GM18520 (cell line): ENCODE measurements at regions not wholly inside any gene's neighbourhood (a gene's known extent, or its start where the extent isn't known, plus 50 kb on each side); places are given as distances from the start of the nearest gene placed in this dataset.
"Not testable (repeated sequence)": the region's sequence is repeated elsewhere in the genome, so short reads cannot be mapped to it uniquely, and the experiment has no call there.

Source experiments
- ATAC-seq: cut with Tn5 transposase; IDR thresholded peaks from one replicate; pipeline ENCODE4 v1.9.1; 2021; ENCODE audit not compliant: unreplicated experiment

GRCh38 chrX:138945219-138945618 is 233.7 kb upstream of the FGF13 start:
- no peak for ATAC-seq

GRCh38 chrX:138939038-138939437 is 227.5 kb upstream of the FGF13 start:
- ATAC-seq, result no peak

- no peak for ATAC-seq
Observed at GRCh38 chrX:138938003-138938402, 226.5 kb upstream of the FGF13 start.

DNA sequence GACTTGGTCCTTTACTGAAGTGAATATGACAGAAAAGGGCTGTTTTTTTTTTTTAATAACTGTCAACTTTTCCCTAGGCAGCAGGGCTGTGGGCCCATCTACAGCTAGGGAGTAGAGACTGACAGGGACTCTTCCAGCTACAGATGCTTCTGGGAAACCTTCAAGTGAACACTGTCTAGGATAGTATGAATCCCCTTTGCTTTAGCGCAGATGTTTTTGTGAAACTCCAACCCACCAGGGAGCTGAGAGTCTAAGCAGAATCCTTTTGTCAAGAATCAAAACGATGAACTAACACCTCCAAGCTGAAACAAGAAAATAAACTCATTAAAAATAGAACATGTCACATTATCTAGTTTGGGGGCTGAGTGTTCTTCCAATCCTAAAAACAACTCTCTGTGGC is 219.7 kb upstream of the FGF13 start:
- no peak for ATAC-seq

DNA sequence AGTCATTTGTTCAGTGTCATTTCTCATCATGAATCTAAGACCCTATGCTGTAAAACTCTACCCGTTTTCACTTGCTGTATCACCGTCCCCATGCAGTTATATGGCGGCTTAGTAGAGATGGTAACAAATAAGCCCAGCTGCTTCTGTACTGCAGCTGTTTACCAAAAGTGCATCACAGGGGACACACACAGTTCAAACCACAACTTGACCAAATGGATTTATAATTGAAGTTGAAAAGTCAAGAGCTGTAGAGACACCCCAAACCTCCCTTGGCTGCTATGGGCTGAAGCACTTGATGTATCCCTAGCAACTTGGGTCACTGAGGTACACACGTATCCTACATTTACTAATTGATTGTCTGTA is 219.0 kb upstream of the FGF13 start:
- no peak for ATAC-seq

DNA sequence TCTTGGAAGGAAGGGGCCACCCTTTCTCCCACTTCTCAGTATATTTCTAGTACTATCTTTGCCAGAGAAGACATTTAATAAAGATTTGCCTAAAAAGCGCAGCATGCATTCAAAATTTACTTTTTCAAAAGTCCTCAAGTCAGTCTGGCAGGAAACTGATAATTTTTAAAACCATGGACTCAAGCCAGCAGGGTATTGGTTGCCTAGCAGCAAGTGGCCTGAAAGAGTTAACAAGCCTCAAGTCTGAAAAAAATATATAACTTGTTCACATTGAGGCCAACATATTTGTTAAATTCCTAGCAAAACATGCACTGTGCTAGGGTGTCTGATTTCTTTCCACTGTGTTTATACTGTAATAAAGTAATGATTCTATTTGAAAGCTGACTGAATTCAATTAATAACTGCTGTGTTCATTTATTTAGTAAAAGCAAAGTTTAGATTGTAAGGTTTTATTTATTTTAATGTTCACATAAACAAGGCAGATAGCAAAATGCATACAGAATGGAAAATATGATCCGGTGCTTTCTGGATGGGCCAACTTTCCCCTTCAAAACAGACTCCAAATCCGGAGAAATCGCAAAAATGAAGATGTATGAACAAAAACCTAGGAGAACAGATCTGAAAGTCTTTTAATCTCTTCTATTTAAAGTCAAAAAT is 218.5 kb upstream of the FGF13 start:
- ATAC-seq, result no peak

- no peak for ATAC-seq
Observed at GRCh38 chrX:138928737-138929459, 217.4 kb upstream of the FGF13 start.

- no peak for ATAC-seq
Observed at GRCh38 chrX:138925330-138925729, 213.8 kb upstream of the FGF13 start.

- no peak for ATAC-seq
Observed at GRCh38 chrX:138923805-138924204, 212.3 kb upstream of the FGF13 start.

DNA sequence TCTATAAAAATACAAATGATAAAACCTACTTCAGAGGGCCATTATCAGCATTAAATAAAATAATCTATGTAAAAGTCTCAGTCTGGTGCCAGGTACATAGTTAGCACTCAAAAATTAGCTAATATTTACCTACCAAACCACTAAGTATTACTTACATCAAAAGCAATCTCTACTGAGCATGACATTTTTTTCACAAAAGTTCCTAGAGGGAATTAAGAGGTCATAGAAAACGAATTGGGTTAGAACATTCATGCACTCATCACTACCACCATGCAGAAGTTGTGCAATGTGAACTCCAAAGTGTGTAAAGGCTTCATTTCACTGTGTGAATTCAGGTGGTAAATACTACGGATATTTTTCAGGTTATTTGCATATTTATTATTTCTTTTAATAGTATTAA is 209.5 kb upstream of the FGF13 start:
- no peak for ATAC-seq

DNA sequence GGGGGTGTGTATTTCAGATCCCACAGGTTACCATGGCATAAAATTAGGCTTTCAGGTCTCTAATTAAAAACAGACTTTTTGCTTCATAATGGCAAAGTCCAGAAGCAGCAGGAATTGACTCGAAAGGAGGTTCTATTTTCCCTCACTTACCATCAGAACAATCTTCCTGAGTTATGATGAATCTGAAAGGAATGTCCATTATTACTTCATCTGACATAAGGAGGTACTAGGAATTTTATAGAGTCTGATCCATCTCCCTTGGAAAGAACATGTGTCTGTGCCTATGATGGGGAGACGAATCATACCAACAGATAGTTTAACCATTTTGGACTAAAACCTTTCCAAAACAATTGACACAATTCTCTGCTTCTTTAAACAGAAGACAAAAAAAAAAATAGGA is 206.3 kb upstream of the FGF13 start:
- no peak for ATAC-seq

GRCh38 chrX:138914767-138915166 is 203.2 kb upstream of the FGF13 start:
- no peak for ATAC-seq

GRCh38 chrX:138908577-138908976 is 197.1 kb upstream of the FGF13 start:
- ATAC-seq, result no peak

- ATAC-seq, result no peak
Observed at GRCh38 chrX:138897621-138898492, 186.3 kb upstream of the FGF13 start.

DNA sequence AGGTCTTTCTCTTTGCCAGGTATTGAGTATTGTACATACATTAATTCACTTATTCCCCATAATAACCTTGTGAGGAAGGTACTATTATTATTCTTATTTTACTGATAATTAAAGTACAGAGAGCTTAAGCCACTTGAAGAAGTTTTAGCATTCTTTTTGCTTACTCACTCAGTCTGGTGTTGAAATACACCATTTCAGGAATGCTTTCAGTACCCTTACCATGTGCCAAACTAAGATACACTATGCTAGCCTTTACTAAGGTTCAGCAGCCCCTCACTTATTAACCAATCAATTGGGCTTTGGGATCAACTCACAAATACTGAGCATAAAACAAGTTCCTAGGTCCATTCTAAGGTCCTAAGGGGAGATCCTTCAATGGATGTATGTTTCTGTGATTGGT is 179.0 kb upstream of the FGF13 start:
- ATAC-seq, result no peak

DNA sequence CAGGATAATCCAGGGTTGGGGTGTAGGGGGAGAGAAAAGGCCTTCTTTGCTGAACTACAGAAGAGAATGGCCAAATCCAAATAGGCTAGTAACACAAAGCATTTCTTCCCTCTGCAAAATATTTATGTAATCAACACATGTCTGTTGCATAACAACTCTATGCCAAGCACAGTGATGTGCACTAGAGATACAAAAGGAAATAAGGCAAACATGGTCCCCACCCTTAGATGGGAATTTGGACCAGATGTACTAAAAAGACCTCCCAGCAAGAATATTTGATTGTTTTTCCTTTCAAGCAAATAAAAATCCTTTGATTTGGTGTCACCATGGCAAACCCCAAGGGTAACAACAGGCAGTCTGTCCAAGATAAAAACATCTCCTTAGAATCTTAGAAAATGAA is 177.6 kb upstream of the FGF13 start:
- ATAC-seq, result no peak

DNA sequence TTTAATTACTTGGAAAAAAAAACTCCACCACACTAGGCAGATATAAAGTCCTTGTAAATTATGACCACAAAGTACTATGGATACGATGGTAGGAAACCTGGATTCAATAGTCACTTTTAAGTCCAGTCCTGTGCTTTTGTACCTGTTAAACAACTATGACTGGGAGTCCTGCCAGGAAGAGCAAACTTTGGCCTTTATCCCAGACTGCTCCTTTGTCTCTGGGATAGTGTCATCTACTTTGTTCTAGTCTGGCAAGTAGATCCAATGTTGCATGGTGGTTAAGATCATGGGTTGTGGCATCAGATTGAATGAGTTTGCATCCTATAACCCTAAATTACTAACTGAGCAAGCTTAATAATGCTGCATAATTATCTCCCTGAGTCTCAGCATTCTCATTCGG is 175.3 kb upstream of the FGF13 start:
- ATAC-seq, result no peak

GRCh38 chrX:138885886-138886285 is 174.4 kb upstream of the FGF13 start:
- ATAC-seq, result no peak

- ATAC-seq, result not testable (repeated sequence)
Observed at GRCh38 chrX:138880293-138880692, 168.8 kb upstream of the FGF13 start.

DNA sequence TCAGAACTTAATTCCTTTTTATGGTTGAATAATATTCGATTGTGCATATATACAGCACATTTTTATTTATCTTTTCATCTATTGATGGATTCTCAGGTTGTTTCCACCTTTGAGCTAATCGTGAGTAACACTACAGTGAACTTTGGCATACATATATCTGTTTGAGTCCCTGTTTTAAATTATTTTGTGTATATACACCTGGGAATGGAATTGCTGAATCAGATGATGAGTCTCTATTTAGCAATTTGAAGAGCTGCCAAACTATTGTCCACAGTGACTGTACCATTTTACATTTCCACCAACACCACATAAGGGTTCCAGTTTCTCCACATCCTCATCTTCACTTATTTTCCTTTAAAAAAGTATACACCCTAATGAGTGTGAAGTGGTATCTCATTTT is 166.2 kb upstream of the FGF13 start:
- no peak for ATAC-seq

GRCh38 chrX:138875472-138875871 is 164.0 kb upstream of the FGF13 start:
- no peak for ATAC-seq
